H1 (cell line): ENCODE measurements at regions not wholly inside any gene's neighbourhood (a gene's known extent, or its start where the extent isn't known, plus 50 kb on each side); places are given as distances from the start of the nearest gene placed in this dataset.

Experiments
- CEBPB ChIP-seq: IDR thresholded peaks from 2 replicates; pipeline ENCODE4 v1.6.1; 2012; ENCODE audit warnings: low read depth, low read length
- GTF2F1 ChIP-seq: IDR thresholded peaks from 2 replicates; pipeline ENCODE4 v1.6.1; 2012; ENCODE audit warnings: low read depth, low read length, improper control_type of control experiment, borderline replicate concordance
- POLR2A ChIP-seq, 2 experiments: IDR thresholded peaks; 1 replicate in 1 of 2; 2 replicates in 1 of 2; pipeline ENCODE4 v1.6.1; 2011; ENCODE audit warnings: low read depth in 2 of 2, low read length in 2 of 2, mild to moderate bottlenecking in 2 of 2; ENCODE audit errors: control extremely low read depth in 1 of 2
- RXRA ChIP-seq: IDR thresholded peaks from 2 replicates; pipeline ENCODE4 v1.6.1; 2011; ENCODE audit warnings: low read depth, mild to moderate bottlenecking, low read length, moderate library complexity; ENCODE audit not compliant: insufficient read depth
- SIX5 ChIP-seq: IDR thresholded peaks from 2 replicates; pipeline ENCODE4 v1.6.1; 2011; ENCODE audit warnings: mild to moderate bottlenecking, low read depth, low read length
- SP2 ChIP-seq: IDR thresholded peaks from 2 replicates; pipeline ENCODE4 v1.6.1; 2012; ENCODE audit warnings: mild to moderate bottlenecking, low read length, inconsistent platforms
- TF ChIP-seq, protein P1 (sequence below): IDR thresholded peaks from 2 replicates; pipeline ENCODE4 v1.6.1; 2012; ENCODE audit warnings: inconsistent platforms

DNA sequence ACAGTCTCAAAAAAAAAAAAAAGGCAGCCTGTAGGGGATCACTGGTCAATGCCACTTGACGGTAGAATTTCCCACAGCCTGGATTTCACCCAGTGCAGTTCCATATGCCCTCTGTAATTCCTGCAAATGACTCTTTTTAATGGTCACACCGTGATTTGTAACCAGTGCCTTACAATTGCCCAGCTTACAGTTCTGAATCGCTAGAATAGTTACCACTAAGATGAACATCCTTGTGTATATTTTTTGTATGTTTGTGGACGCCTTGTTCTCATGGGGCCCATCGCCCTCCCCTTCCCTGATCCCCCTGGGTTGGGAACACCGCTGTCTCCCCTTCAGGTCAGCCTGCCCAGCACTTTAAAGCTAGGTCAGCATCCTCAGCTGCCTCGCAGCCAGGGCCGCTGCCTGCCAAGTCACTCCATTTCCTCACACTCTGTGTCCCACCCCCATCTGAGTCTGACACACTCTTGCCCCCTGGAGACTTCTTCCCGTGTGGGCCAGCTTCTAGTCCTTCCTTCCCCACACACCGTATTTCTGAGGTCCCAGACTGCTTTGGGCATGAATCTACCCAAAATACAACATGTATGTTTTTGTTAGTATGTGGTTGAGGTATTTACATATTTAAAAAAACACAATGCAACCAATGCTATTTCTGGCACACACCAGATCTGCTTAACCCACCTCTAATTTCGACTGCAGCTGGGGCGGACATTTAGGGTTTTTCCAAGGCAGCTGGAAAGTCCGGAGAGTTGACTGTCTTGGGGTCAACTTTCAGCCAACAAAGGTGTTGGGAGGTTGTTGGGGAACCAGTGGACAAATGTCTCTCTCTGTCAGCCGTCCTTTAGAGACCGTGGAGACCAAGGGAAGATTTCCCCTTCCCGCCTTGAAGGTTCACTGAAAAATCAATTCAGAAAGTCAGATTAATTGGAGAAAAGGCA, 120.5 kb upstream of the NEK6 start (continued):
- TF ChIP-seq, protein P1, sequence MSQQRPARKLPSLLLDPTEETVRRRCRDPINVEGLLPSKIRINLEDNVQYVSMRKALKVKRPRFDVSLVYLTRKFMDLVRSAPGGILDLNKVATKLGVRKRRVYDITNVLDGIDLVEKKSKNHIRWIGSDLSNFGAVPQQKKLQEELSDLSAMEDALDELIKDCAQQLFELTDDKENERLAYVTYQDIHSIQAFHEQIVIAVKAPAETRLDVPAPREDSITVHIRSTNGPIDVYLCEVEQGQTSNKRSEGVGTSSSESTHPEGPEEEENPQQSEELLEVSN = no peak
- TF ChIP-seq SP2 (no peak), CEBPB (no peak), SIX5 (no peak), POLR2A (IDR thresholded peaks at IDR 0.05; ENCODE audit: control extremely low read depth in 1 of 2, low read depth in 2 of 2, low read length in 2 of 2) (no peak), RXRA (no peak), GTF2F1 (no peak)
